ENCODE measurements at regions not wholly inside any gene's neighbourhood (a gene's known extent, or its start where the extent isn't known, plus 50 kb on each side); places are given as distances from the start of the nearest gene placed in this dataset.

GRCh38 chr7:156121956-156122355 is 309.7 kb upstream of the SHH start:
- TF ChIP-seq EZH2 (IDR thresholded peaks at IDR 0.05; ENCODE audit: insufficient read depth, poor library complexity, severe bottlenecking) = no peak
- TF ChIP-seq EZH2phosphoT487 (IDR thresholded peaks at IDR 0.05; ENCODE audit: insufficient read depth, low read depth) = no peak

All from GM23248 (cell line).